HL-60 (cell line): ENCODE measurements at regions not wholly inside any gene's neighbourhood (a gene's known extent, or its start where the extent isn't known, plus 50 kb on each side); places are given as distances from the start of the nearest gene placed in this dataset.

Experiments used
- DNase-seq, 2 experiments: peaks; one replicate each; pipeline ENCODE4 v3.0.0-alpha.2; 2010 to 2020; ENCODE audit warnings: low read depth in 1 of 2, low spot score in 1 of 2
- H3K27ac ChIP-seq: fragments of 250-450 bp; sonication (Bioruptor Pico); replicated peaks from 2 replicates; pipeline ENCODE4 v1.5.1; 2020; ENCODE audit warnings: mild to moderate bottlenecking, moderate library complexity
- H3K27me3 ChIP-seq: fragments of 250-450 bp; sonication (Bioruptor Pico); 2 replicates; pipeline ENCODE4 v1.5.1; 2021; ENCODE audit warnings: mild to moderate bottlenecking, moderate library complexity; ENCODE audit not compliant: insufficient read depth, poor library complexity, severe bottlenecking
- H3K4me3 ChIP-seq: replicated peaks from 2 replicates; pipeline ENCODE4 v1.5.1; 2011; ENCODE audit warnings: mild to moderate bottlenecking, control low read depth, low read length; ENCODE audit not compliant: insufficient read depth
- GABPA ChIP-seq: IDR thresholded peaks from 2 replicates; pipeline ENCODE4 v1.6.1; 2012; ENCODE audit warnings: low read depth
- POLR2AphosphoS5 ChIP-seq: IDR thresholded peaks from 2 replicates; pipeline ENCODE4 v1.6.1; 2012; ENCODE audit warnings: low read depth
- SPI1 ChIP-seq: IDR thresholded peaks from 2 replicates; pipeline ENCODE4 v1.6.1; 2012; ENCODE audit warnings: low read depth, mild to moderate bottlenecking, borderline replicate concordance
- TF ChIP-seq, protein P1 (sequence below): IDR thresholded peaks from one replicate; pipeline ENCODE4 v1.5.1; 2011; ENCODE audit warnings: low read length, control low read depth, inconsistent platforms; ENCODE audit not compliant: insufficient read depth
- TF ChIP-seq, protein P2 (sequence below): IDR thresholded peaks from 2 replicates; pipeline ENCODE4 v1.6.1; 2012; ENCODE audit warnings: low read depth; ENCODE audit not compliant: insufficient replicate concordance

DNA sequence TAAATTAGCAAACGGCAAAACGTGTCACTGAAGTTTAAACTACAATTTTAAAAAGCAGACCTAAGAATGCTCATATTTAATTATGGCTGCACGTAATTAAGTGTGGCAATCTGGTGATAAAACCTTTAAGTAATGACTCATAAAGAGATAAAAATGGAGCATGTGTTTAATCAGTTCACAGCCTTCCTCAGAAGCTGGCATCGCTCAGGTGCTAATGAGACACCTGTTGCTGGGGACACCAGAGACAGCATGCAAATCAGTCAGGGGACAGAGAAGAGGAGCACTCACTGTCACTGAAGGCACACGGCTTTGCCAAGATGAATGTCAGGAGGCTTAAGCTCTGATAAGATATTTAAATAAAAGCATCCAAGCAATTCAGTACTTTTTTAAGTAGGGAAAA lies 840.3 kb downstream of the GALC start:
- no peak for DNase-seq

DNA sequence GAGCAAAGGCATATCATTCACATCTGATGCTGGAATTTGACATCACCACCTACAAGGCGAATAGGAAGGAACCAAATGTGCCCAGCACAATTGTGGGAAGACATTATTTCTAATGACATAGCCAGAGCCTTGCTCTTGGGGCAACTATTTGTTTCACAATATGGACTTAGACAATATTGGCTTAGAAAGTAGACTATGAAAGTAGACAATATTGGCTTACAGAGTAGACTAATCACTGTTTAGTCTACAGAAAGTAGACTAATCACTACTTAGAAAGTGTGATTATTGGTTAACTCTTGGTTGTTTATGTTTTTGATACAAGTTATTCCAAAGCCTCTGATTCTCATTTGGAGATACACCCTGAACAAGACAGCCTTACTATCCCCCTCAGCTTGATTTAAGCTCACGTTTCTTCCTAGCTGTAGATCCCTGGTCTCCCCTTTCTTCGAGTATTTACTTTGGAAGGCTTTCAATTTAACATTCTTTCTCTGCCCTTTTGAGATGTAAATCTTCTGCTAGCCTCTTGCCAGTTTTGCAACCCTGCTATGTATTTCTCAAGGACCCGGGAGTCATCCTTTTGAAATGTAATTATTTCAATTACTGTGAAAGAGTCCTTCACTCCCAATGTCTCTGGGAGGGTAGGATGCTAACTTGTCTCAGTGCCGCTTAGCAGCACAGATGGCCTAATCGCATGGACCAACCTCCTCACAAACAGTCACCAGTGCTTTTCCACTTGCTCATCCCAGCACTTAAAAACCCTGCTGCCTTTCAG lies 843.2 kb downstream of the GALC start:
- Histone ChIP-seq H3K4me3 (no peak overlapping the region), H3K27ac (no peak overlapping the region), H3K27me3 (no peaks in the 10 kb centered on the region)
- no peak for TF ChIP-seq POLR2AphosphoS5
- TF ChIP-seq, protein P1, sequence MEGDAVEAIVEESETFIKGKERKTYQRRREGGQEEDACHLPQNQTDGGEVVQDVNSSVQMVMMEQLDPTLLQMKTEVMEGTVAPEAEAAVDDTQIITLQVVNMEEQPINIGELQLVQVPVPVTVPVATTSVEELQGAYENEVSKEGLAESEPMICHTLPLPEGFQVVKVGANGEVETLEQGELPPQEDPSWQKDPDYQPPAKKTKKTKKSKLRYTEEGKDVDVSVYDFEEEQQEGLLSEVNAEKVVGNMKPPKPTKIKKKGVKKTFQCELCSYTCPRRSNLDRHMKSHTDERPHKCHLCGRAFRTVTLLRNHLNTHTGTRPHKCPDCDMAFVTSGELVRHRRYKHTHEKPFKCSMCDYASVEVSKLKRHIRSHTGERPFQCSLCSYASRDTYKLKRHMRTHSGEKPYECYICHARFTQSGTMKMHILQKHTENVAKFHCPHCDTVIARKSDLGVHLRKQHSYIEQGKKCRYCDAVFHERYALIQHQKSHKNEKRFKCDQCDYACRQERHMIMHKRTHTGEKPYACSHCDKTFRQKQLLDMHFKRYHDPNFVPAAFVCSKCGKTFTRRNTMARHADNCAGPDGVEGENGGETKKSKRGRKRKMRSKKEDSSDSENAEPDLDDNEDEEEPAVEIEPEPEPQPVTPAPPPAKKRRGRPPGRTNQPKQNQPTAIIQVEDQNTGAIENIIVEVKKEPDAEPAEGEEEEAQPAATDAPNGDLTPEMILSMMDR, result no peak
- TF ChIP-seq, protein P2, sequence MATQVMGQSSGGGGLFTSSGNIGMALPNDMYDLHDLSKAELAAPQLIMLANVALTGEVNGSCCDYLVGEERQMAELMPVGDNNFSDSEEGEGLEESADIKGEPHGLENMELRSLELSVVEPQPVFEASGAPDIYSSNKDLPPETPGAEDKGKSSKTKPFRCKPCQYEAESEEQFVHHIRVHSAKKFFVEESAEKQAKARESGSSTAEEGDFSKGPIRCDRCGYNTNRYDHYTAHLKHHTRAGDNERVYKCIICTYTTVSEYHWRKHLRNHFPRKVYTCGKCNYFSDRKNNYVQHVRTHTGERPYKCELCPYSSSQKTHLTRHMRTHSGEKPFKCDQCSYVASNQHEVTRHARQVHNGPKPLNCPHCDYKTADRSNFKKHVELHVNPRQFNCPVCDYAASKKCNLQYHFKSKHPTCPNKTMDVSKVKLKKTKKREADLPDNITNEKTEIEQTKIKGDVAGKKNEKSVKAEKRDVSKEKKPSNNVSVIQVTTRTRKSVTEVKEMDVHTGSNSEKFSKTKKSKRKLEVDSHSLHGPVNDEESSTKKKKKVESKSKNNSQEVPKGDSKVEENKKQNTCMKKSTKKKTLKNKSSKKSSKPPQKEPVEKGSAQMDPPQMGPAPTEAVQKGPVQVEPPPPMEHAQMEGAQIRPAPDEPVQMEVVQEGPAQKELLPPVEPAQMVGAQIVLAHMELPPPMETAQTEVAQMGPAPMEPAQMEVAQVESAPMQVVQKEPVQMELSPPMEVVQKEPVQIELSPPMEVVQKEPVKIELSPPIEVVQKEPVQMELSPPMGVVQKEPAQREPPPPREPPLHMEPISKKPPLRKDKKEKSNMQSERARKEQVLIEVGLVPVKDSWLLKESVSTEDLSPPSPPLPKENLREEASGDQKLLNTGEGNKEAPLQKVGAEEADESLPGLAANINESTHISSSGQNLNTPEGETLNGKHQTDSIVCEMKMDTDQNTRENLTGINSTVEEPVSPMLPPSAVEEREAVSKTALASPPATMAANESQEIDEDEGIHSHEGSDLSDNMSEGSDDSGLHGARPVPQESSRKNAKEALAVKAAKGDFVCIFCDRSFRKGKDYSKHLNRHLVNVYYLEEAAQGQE, result no peak
- TF ChIP-seq SPI1, result no peak
- no peak for TF ChIP-seq GABPA
- no peak for DNase-seq

More for the DNA sequence above, 840.3 kb downstream of the GALC start:
- Histone ChIP-seq H3K4me3 (no peak overlapping the region), H3K27me3 (no peaks in the 10 kb centered on the region), H3K27ac (no peak overlapping the region)
- TF ChIP-seq GABPA, result no peak

DNA sequence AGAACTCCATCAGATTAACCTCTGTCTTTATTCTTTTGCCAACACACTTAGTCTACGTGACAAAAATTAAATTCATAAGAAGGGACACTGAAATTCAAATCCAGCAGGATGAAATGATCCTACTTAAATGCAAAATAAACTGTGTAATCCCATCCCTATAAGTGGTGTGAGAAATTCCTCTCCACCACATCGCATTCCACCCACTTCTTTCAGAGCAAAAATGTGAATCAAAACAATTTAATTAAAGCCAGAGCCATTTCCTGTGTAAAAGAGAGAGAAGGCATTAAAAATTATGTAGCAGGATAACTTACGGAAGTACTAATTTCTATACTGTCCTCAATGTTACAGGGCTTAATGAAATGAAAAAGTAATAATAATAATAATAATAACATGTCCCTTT lies 844.3 kb downstream of the GALC start:
- no peak for DNase-seq
- H3K4me3 ChIP-seq, result no peak overlapping the region
- H3K27ac ChIP-seq, result no peak overlapping the region
- no peaks in the 10 kb centered on the region for H3K27me3 ChIP-seq
- TF ChIP-seq SPI1 (no peak), GABPA (no peak), POLR2AphosphoS5 (no peak)
- TF ChIP-seq, protein P2, result no peak
- TF ChIP-seq, protein P1, result no peak

DNA sequence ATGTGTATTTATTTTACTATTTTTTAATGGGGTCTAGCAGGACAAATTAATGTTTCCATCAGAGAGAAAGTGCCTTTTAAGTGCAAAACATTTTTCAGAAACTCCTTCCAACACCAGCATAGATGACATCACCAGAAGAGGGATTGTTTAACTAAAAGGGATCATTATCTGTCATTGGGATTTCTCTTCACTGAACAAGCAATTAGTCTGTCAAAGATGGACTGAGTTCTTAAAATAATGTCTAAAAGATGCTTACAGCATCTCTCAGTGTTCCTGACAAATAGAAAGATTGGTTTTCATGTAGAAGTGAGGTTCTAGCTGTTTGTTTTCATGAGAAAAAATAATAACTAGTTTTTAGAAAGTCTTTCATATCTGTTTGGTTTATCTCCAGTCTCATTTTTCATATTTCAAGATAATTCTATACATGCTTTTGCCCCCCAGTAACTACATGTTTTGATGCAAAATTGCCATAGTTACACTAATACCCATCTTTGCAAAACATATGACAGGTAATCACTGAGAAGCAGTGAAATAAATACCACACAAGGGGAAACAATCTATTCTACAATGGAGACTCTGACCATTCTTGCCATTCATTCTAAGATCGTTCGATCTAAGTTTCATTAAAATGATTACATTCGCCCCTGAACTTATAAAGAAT lies 850.3 kb downstream of the GALC start:
- no peaks in the 10 kb centered on the region for H3K27me3 ChIP-seq
- TF ChIP-seq, protein P1, result no peak
- no peak for TF ChIP-seq GABPA
- no peak for TF ChIP-seq SPI1
- TF ChIP-seq POLR2AphosphoS5, result no peak
- TF ChIP-seq, protein P2, result no peak
- H3K27ac ChIP-seq, result no peak overlapping the region
- no peak overlapping the region for H3K4me3 ChIP-seq
- no peak for DNase-seq
